GM18498 (cell line): ENCODE measurements at regions not wholly inside any gene's neighbourhood (a gene's known extent, or its start where the extent isn't known, plus 50 kb on each side); places are given as distances from the start of the nearest gene placed in this dataset.
"Not testable (repeated sequence)": the region's sequence is repeated elsewhere in the genome, so short reads cannot be mapped to it uniquely, and the experiment has no call there.

Experiments
- ATAC-seq: cut with Tn5 transposase; IDR thresholded peaks from one replicate; pipeline ENCODE4 v1.9.1; 2021; ENCODE audit warnings: mild to moderate bottlenecking, moderate library complexity; ENCODE audit not compliant: unreplicated experiment

GRCh38 chr15:91413142-91413541 lies 313.1 kb downstream of the SV2B start:
- no peak for ATAC-seq

- no peak for ATAC-seq
Measured at GRCh38 chr15:91414124-91414523, 314.1 kb downstream of the SV2B start.

DNA sequence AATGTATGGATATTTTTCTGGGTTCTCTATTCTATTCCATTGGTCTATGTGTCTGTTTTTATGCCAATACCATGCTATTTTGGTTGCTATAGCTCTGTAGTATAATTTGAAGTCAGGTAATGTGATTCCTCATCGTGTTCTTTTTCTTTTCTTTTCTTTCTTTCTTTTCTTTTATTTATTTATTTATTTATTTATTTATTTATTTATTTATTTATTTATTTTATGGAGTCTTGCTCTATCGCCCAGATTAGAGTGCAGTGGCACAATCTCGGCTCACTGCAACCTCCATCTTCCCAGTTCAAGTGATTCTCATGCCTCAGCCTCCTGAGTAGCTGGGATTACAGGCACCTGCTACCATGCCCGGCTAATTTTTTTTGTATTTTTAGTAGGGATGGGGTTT lies 315.2 kb downstream of the SV2B start:
- ATAC-seq = not testable (repeated sequence)

DNA sequence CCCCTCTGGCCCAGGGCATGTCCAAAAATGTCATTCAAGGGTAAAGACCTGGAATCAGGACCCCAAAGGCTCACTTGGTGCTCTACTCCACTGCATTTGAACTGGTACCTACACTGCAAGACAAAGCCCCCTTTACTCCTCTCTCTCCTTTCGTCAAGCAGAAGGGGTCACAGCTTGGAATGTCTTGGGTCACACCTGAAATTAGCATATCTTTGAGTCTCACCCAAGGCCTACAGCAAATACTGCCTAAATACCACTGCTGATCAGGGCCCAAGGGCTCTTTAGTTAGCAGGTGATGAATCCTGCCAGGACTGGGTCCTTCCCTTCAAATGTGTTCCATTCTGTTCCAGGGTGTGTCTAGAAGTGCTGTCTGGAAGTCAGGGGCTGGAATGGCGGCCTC lies 320.6 kb downstream of the SV2B start:
- ATAC-seq = no peak

GRCh38 chr15:91422797-91423196 lies 322.7 kb downstream of the SV2B start:
- no peak for ATAC-seq

GRCh38 chr15:91424001-91424400 lies 323.9 kb downstream of the SV2B start:
- ATAC-seq = no peak

DNA sequence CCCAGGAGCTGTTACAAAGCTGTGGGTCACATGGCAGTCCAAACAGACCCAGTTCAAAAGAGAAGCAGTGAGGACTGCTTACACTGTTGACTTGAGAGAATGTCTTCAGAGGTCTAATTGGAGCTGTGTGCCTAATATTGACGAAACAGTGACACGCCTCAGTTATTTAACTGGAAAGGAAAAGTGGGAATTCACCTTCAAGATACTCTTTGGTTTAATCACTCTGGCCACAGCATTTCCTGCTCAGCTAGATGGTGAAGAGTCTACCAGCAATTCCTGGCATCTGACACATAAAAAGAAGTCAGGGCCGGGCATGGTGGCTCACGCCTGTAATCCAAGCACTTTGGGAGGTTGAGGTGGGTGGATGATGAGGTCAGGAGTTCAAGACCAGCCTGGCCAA lies 326.4 kb downstream of the SV2B start:
- ATAC-seq = no peak

- ATAC-seq = no peak
Measured at GRCh38 chr15:91429973-91430372, 329.9 kb downstream of the SV2B start.

- ATAC-seq = no peak
Measured at GRCh38 chr15:91431041-91431715, 331.1 kb downstream of the SV2B start.

- ATAC-seq = no peak
Measured at GRCh38 chr15:91435113-91435512, 335.1 kb downstream of the SV2B start.

DNA sequence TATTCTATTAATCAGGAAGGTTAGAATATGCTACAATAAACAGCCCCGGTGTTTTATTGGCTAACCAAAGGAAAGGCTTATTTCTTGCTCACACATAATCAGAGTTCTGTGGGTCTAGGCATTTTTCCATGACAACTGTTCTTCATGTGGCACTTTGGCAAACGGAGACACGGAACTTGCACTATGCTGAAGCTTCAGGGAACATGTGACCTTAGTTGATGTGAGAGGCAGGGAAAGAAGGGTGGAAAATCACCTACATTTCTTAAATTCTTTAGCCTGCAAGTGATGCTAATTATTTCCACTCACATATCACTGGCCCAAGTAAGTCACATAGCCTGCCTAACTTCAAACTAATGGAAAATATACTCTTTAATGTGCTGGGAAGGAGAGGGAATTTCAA lies 344.6 kb downstream of the SV2B start:
- no peak for ATAC-seq

- no peak for ATAC-seq
Measured at GRCh38 chr15:91445695-91446228, 345.7 kb downstream of the SV2B start.

DNA sequence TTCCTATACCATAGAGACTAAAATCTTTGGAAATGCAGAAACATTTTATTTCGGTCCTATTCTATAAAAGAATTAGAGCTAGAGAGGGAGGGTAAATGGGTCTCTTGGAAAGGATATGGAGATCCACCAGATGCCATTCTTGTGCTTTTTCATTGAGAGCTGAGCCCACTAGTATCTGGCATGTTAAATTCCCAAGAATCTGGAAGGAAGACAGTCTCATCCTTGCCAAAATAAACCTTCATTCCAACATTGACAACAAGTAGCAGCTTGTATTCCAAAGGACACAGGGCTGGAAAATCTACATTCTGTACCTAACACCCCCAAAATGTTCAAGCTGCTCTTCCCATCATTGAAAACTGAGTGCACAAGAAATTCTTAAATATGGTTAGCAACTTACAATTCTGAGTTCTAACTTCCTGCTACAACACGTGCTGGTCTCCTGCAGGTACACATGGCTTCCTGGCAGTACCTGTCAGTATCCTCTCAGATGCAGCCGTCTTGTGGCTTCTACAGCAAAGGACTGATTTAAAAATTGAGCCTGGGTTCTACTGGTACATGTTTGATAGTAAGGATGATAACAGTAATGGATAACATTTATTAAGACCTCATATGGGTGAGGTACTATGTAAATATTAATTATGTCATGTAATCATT lies 348.1 kb downstream of the SV2B start:
- ATAC-seq = no peak

- ATAC-seq = not testable (repeated sequence)
Measured at GRCh38 chr15:91453376-91453775, 353.3 kb downstream of the SV2B start.

GRCh38 chr15:91456251-91456718 lies 356.2 kb downstream of the SV2B start:
- no peak for ATAC-seq

DNA sequence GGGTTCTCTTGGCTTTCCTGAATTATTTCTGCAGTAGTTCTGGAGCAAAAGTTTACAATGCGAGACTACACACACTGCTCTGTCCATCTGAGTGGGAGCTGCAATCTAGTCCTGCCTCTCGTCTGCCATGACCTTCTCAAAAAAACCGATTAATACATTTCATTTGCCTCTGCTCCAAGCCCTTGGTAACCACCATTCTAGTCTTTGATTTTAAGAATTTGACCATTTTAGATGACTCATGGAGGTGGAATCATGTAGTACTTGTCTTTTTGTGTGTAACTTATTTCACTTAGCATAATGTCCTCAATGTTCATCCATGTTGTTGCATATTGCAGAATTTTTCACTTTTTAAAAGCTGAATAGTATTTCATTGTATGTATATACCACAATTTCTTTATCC lies 356.9 kb downstream of the SV2B start:
- ATAC-seq = no peak

DNA sequence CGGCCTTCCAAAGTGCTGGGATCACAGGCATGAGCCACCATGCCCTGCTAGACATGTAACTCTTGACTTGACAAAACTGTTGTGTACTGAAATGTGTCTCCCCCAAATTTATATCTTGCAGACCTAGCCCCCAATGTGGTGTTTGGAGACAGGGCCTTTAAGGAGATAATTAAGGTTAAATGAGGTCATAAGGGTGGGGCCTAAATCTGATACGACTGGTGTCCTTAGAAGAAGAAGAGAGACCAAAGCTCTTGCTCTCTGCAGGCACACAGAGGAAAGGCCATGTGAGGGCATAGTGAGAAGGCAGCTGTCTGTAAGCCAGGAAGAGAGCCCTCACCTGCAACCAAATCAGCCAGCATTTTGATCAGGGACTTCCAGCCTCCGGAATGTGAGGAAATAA lies 361.3 kb downstream of the SV2B start:
- no peak for ATAC-seq

DNA sequence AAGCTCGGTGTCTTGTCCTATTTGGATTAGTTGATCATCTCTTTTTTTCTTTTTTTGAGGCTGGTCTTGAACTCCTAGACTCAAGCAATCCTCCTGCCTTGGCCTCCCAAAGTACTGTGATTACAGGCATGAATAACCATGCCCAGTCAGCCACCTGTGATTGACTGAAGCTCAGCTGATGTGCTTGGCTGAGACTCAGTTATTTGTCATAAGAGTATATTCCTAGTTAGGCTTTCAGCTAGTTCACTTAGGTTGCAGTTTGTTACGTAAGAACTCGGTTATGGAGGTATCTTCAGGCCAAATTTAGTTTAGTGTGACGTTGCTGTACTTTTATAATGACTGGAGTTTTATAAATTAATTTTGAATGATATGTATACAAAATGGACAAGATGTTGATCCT lies 365.0 kb downstream of the SV2B start:
- no peak for ATAC-seq

- ATAC-seq = no peak
Measured at GRCh38 chr15:91465696-91466095, 365.6 kb downstream of the SV2B start.

DNA sequence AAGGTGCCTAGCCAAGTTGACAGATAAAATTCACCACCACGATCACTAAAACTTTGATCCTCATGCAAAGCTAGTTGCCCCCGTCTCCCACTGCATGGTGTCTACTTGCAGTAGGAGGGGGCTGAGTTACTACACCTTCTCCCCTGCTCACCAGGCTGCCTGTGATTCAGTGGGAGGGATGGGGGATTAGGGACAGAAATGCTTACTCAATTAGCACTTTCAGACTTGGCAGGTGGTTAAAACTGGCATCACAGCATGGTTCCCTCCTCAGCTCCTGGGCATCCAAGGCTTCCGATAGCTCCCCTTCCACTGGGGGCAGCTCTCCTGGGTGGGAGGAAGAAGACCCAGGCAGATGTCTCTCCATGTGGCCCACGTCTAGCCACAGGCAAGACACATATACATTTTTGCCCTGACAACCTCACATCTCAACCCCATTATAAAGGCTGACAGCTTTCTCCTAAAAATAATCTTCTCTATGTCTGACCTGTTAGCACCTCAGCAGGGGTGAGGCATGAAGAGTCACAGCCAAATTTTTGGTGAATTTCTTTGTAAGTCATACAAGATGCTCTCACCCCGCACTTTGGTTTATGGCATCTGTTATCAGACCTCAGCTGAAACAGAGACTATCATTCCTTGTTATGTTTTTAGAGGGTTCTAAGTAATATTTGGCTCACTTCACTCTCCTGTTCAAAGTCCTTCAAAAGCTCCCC lies 369.0 kb downstream of the SV2B start:
- ATAC-seq = no peak

GRCh38 chr15:91469632-91470567 lies 369.8 kb downstream of the SV2B start:
- ATAC-seq = no peak
